Hepatocyte (in vitro differentiated cells): ENCODE measurements at regions not wholly inside any gene's neighbourhood (a gene's known extent, or its start where the extent isn't known, plus 50 kb on each side); places are given as distances from the start of the nearest gene placed in this dataset.

Experiments
- CTCF ChIP-seq: fragments of 200-600 bp; sonication (generic); IDR thresholded peaks from 2 replicates; pipeline ENCODE4 v1.5.1; 2016; ENCODE audit warnings: antibody characterized with exemption, mild to moderate bottlenecking; ENCODE audit not compliant: poor library complexity
- EZH2phosphoT487 ChIP-seq: fragments of 200-600 bp; sonication (generic); IDR thresholded peaks from one replicate; pipeline ENCODE4 v1.6.1; 2018; ENCODE audit warnings: antibody characterized with exemption, mild to moderate bottlenecking, low read depth, moderate library complexity; ENCODE audit not compliant: unreplicated experiment, severe bottlenecking

GRCh38 chr4:171242831-171243230 is 570.4 kb upstream of the GALNTL6 start:
- TF ChIP-seq CTCF (no peak), EZH2phosphoT487 (no peak)
